ENCODE measurements at regions not wholly inside any gene's neighbourhood (a gene's known extent, or its start where the extent isn't known, plus 50 kb on each side); places are given as distances from the start of the nearest gene placed in this dataset.

GRCh38 chr11:43574411-43574810 lies 106.1 kb upstream of the HSD17B12 start:
- TF ChIP-seq, protein P1, sequence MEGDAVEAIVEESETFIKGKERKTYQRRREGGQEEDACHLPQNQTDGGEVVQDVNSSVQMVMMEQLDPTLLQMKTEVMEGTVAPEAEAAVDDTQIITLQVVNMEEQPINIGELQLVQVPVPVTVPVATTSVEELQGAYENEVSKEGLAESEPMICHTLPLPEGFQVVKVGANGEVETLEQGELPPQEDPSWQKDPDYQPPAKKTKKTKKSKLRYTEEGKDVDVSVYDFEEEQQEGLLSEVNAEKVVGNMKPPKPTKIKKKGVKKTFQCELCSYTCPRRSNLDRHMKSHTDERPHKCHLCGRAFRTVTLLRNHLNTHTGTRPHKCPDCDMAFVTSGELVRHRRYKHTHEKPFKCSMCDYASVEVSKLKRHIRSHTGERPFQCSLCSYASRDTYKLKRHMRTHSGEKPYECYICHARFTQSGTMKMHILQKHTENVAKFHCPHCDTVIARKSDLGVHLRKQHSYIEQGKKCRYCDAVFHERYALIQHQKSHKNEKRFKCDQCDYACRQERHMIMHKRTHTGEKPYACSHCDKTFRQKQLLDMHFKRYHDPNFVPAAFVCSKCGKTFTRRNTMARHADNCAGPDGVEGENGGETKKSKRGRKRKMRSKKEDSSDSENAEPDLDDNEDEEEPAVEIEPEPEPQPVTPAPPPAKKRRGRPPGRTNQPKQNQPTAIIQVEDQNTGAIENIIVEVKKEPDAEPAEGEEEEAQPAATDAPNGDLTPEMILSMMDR (IDR thresholded peaks at IDR 0.05; ENCODE audit: low read depth, low read length, poor library complexity, severe bottlenecking): no peak
- TF ChIP-seq EZH2phosphoT487 (IDR thresholded peaks at IDR 0.05; ENCODE audit: borderline replicate concordance, low read length): no peak

All from DOHH2 (cell line).